Esophagus squamous epithelium (tissue), 5 donors: ENCODE measurements at regions not wholly inside any gene's neighbourhood (a gene's known extent, or its start where the extent isn't known, plus 50 kb on each side); places are given as distances from the start of the nearest gene placed in this dataset.
"Not testable (repeated sequence)": the region's sequence is repeated elsewhere in the genome, so short reads cannot be mapped to it uniquely, and the experiment has no call there.

Experiments used
- DNase-seq: peaks from one replicate; lab custom pipeline; 2025; lab: John Stamatoyannopoulos, UW
- H3K27ac ChIP-seq, 4 donors: fragments of 200-600 bp; sonication (generic); one replicate each; pipeline ENCODE4 v1.5.1; 2016 to 2019; ENCODE audit warnings: mild to moderate bottlenecking in 1 of 4
- H3K27me3 ChIP-seq, 4 donors: fragments of 200-600 bp; sonication (generic); 1 replicate in 3 of 4; 2 replicates in 1 of 4; pipeline versions ENCODE4 v1.5.1 to v1.6.0; 2017 to 2021; ENCODE audit warnings: antibody characterized with exemption in 1 of 4
- H3K36me3 ChIP-seq, 3 donors: fragments of 200-600 bp; sonication (generic); one replicate each; pipeline ENCODE4 v1.5.1; 2016 to 2019
- H3K4me1 ChIP-seq, 3 donors: fragments of 200-600 bp; sonication (generic); one replicate each; pipeline ENCODE4 v1.5.1; 2017 to 2019
- H3K4me3 ChIP-seq, 4 donors: fragments of 200-600 bp; sonication (generic); 1 replicate in 3 of 4; 2 replicates in 1 of 4; pipeline ENCODE4 v1.5.1; 2016 to 2019; ENCODE audit warnings: mild to moderate bottlenecking in 2 of 4, moderate library complexity in 1 of 4
- H3K9me3 ChIP-seq, 3 donors: fragments of 200-600 bp; sonication (generic); one replicate each; pipeline ENCODE4 v1.5.1; 2016 to 2019
- CTCF ChIP-seq, 6 experiments: fragments of 450-650 bp in 4 of 6; fragments of 200-600 bp in 2 of 6; sonication (generic) in 2 of 6; IDR thresholded peaks; one replicate each; pipeline ENCODE4 v1.5.1; 2016 to 2019; ENCODE audit warnings: antibody characterized with exemption in 6 of 6, mild to moderate bottlenecking in 4 of 6, moderate library complexity in 4 of 6
- POLR2A ChIP-seq, 4 donors: fragments of 450-650 bp; IDR thresholded peaks; one replicate each; pipeline ENCODE4 v1.6.1; 2017; ENCODE audit warnings: antibody characterized with exemption in 4 of 4, mild to moderate bottlenecking in 4 of 4, moderate library complexity in 3 of 4
- WGBS, 2 donors: methylation state at CpG; one replicate each; pipeline ENCODE4 v1.1.5; 2018; 5-methylcytosine and 5-hydroxymethylcytosine counted together
- intact Hi-C: fragments of 100-400 bp; cut with DNase I; formaldehyde crosslinking; loops from one replicate; pipeline ENCODE4 v1.15.0; 2022
- donor health status: DM: yes; HTN: yes; CAD: no.

- 70% methylated on average over 8 of the region's 8 CpGs for WGBS, 2 donors
- no peak overlapping the region for H3K27ac ChIP-seq
- no peak for DNase-seq
Measured at GRCh38 chr17:31724026-31724425, 135.0 kb downstream of the COPRS start.

GRCh38 chr17:31722251-31723056, 136.6 kb downstream of the COPRS start:
- TF ChIP-seq CTCF (IDR thresholded peaks at IDR 0.05) (no peak), POLR2A (IDR thresholded peaks at IDR 0.05) (no peak)
- 72 to 82% methylated on average over 10 to 11 of the region's 14 CpGs for WGBS, 2 donors
- no peaks in the 10 kb centered on the region for H3K36me3 ChIP-seq
- no peak for DNase-seq
- H3K4me1 ChIP-seq: peaks cover 0 to 5% (median 0%) of the 10 kb centered on the region in 3 donors
- no peaks in the 10 kb centered on the region for H3K9me3 ChIP-seq
- H3K27me3 ChIP-seq: no peaks in the 10 kb centered on the region
- peak overlapping the region in 2 of 4 donors; percentile 15 to 18 for H3K27ac ChIP-seq
- intact Hi-C loops: no loop called here
- no peak overlapping the region for H3K4me3 ChIP-seq

More at GRCh38 chr17:31724026-31724425, 135.0 kb downstream of the COPRS start:
- no peaks in the 10 kb centered on the region for H3K9me3 ChIP-seq
- no peak overlapping the region for H3K4me3 ChIP-seq
- TF ChIP-seq POLR2A (IDR thresholded peaks at IDR 0.05): no peak
- H3K27me3 ChIP-seq: no peaks in the 10 kb centered on the region
- no peaks in the 10 kb centered on the region for H3K36me3 ChIP-seq
- H3K4me1 ChIP-seq: peaks cover 0 to 5% (median 0%) of the 10 kb centered on the region in 3 donors
- intact Hi-C loops: no loop called here

- no peak overlapping the region for H3K27ac ChIP-seq
- no peaks in the 10 kb centered on the region for H3K27me3 ChIP-seq
- intact Hi-C loops: no loop called here
- no peaks in the 10 kb centered on the region for H3K36me3 ChIP-seq
- no peak for DNase-seq
- no peaks in the 10 kb centered on the region for H3K9me3 ChIP-seq
- H3K4me3 ChIP-seq: no peak overlapping the region
- TF ChIP-seq POLR2A (IDR thresholded peaks at IDR 0.05) (no peak), CTCF (IDR thresholded peaks at IDR 0.05) (no peak)
- H3K4me1 ChIP-seq: peaks cover 0 to 5% (median 0%) of the 10 kb centered on the region in 3 donors
- WGBS, 2 donors: 79 to 83% methylated on average over 8 of the region's 8 CpGs
Measured at GRCh38 chr17:31721291-31722025, 137.6 kb downstream of the COPRS start.

DNA sequence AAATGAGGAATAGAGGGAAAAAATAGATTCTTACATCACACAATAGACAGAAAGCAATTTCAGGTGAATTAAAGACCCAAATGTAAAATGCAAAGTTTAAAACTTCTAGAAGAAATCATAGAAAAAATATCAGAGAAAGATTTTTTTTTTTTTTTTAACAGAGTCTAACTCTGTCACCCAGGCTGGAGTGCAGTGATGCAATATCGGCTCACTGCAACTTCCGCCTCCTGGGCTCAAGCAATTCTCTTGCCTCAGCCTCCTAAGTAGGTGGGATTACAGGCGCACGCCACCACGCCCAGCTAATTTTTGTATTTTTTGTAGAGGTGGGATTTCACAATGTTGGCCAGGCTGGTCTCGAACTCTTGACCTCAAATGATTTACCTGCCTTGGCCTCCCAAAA, 141.8 kb downstream of the COPRS start:
- WGBS, 2 donors: 83 to 85% methylated on average over 6 of the region's 6 CpGs
- DNase-seq, H3K27ac ChIP-seq, intact Hi-C loops, H3K9me3 ChIP-seq, H3K27me3 ChIP-seq, H3K4me1 ChIP-seq, H3K4me3 ChIP-seq, H3K36me3 ChIP-seq: not testable (repeated sequence)

GRCh38 chr17:31715446-31715845, 143.6 kb downstream of the COPRS start:
- Histone ChIP-seq H3K36me3 (no peaks in the 10 kb centered on the region), H3K27ac (no peak overlapping the region), H3K9me3 (no peaks in the 10 kb centered on the region), H3K4me3 (no peak overlapping the region), H3K4me1 (no peaks in the 10 kb centered on the region), H3K27me3 (no peaks in the 10 kb centered on the region)
- DNase-seq: no peak
- intact Hi-C loops: no loop called here
- TF ChIP-seq POLR2A (IDR thresholded peaks at IDR 0.05): no peak
- TF ChIP-seq CTCF (IDR thresholded peaks at IDR 0.05): no peak
- 79 to 93% methylated on average over 4 to 5 of the region's 5 CpGs for WGBS, 2 donors

DNA sequence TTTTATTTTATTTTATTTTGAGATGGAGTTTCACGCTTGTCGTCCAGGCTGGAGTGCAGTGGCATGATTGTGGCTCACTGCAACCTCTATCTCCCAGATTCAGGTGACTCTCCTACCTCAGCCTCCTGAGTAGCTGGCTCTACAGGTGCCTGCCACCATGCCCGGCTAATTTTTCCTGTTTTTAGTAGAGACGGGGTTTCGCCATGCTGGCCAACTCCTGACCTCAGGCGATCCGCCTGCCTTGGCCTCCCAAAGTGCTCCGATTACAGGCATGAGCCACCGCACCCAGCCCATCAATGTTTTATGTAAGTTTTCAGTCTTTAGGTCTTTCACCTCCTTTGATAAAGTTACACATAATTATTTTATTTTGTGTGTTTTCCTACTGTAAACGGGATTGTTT, 154.6 kb downstream of the COPRS start:
- 67 to 92% methylated on average over 10 of the region's 10 CpGs for WGBS, 2 donors
- Histone ChIP-seq H3K4me1 (peaks cover 0 to 2% (median 1%) of the 10 kb centered on the region in 3 donors), H3K4me3 (no peak overlapping the region), H3K27ac (no peak overlapping the region), H3K36me3 (no peaks in the 10 kb centered on the region), H3K27me3 (no peaks in the 10 kb centered on the region), H3K9me3 (no peaks in the 10 kb centered on the region)
- TF ChIP-seq CTCF (IDR thresholded peaks at IDR 0.05) (no peak), POLR2A (IDR thresholded peaks at IDR 0.05) (no peak)
- DNase-seq: no peak
- intact Hi-C loops: no loop called here
